GM23248 (cell line): ENCODE measurements at regions not wholly inside any gene's neighbourhood (a gene's known extent, or its start where the extent isn't known, plus 50 kb on each side); places are given as distances from the start of the nearest gene placed in this dataset.

Experiments
- DNase-seq: peaks from one replicate; pipeline ENCODE4 v3.0.0-alpha.2; 2015
- H2AFZ ChIP-seq: fragments of 200-600 bp; sonication (generic); 2 replicates; pipeline ENCODE4 v1.6.1; 2016; ENCODE audit warnings: antibody characterized with exemption
- H3F3A ChIP-seq: fragments of 200-600 bp; sonication (generic); 2 replicates; pipeline ENCODE4 v1.6.1; 2016; ENCODE audit warnings: mild to moderate bottlenecking, antibody characterized with exemption, mixed run types; ENCODE audit not compliant: insufficient read depth
- H3K27ac ChIP-seq: fragments of 200-600 bp; sonication (generic); 2 replicates; pipeline ENCODE4 v1.5.1; 2016; ENCODE audit warnings: mild to moderate bottlenecking
- H3K27me3 ChIP-seq: fragments of 200-600 bp; sonication (generic); replicated peaks from 2 replicates; pipeline ENCODE4 v1.6.1; 2016; ENCODE audit warnings: mild to moderate bottlenecking; ENCODE audit not compliant: insufficient read depth
- H3K36me3 ChIP-seq: fragments of 200-600 bp; sonication (generic); 2 replicates; pipeline ENCODE4 v1.6.1; 2016; ENCODE audit warnings: low read depth, mild to moderate bottlenecking
- H3K4me1 ChIP-seq: fragments of 200-600 bp; sonication (generic); 2 replicates; pipeline ENCODE4 v1.6.1; 2016; ENCODE audit warnings: mild to moderate bottlenecking; ENCODE audit not compliant: insufficient read depth
- H3K4me2 ChIP-seq: fragments of 200-600 bp; sonication (generic); one replicate; pipeline ENCODE4 v1.6.1; 2016; ENCODE audit warnings: mild to moderate bottlenecking; ENCODE audit not compliant: unreplicated experiment
- H3K4me3 ChIP-seq: fragments of 200-600 bp; sonication (generic); 2 replicates; pipeline ENCODE4 v1.5.1; 2016; ENCODE audit warnings: mild to moderate bottlenecking
- H3K79me2 ChIP-seq: fragments of 200-600 bp; sonication (generic); 2 replicates; pipeline ENCODE4 v1.6.1; 2016; ENCODE audit warnings: mild to moderate bottlenecking; ENCODE audit not compliant: insufficient read depth
- H3K9ac ChIP-seq: fragments of 200-600 bp; sonication (generic); 2 replicates; pipeline ENCODE4 v1.6.1; 2016; ENCODE audit warnings: mild to moderate bottlenecking
- H3K9me2 ChIP-seq: fragments of 200-600 bp; sonication (generic); 2 replicates; pipeline ENCODE4 v1.6.1; 2016; ENCODE audit warnings: mixed run types, mild to moderate bottlenecking, moderate library complexity; ENCODE audit not compliant: insufficient read depth
- H3K9me3 ChIP-seq: fragments of 200-600 bp; sonication (generic); one replicate; pipeline ENCODE4 v1.6.1; 2017; ENCODE audit warnings: low read depth
- H4K20me1 ChIP-seq: fragments of 200-600 bp; sonication (generic); 2 replicates; pipeline ENCODE4 v1.6.0; 2016; ENCODE audit not compliant: insufficient read depth
- EZH2 ChIP-seq: fragments of 200-600 bp; sonication (generic); IDR thresholded peaks from 2 replicates; pipeline ENCODE4 v1.6.1; 2018; ENCODE audit warnings: antibody characterized with exemption, mild to moderate bottlenecking; ENCODE audit not compliant: insufficient read depth, poor library complexity, severe bottlenecking
- EZH2phosphoT487 ChIP-seq: fragments of 200-600 bp; sonication (generic); IDR thresholded peaks from 2 replicates; pipeline ENCODE4 v1.6.1; 2018; ENCODE audit warnings: antibody characterized with exemption, moderate library complexity, mild to moderate bottlenecking, low read depth; ENCODE audit not compliant: insufficient read depth
- whole genome bisulfite sequencing, 2 experiments: methylation state at CpG; one replicate each; pipeline ENCODE4 v1.1.6; 2015 to 2017; ENCODE audit warnings: low lambda C conversion rate in 2 of 2, low coverage in 1 of 2; ENCODE audit errors: missing lambda C conversion rate in 2 of 2; 5-methylcytosine and 5-hydroxymethylcytosine counted together
- in situ Hi-C: fragments of 300-500 bp; cut with MboI; formaldehyde crosslinking; loops from 2 replicates; pipeline ENCODE4 v1.15.0; 2020

GRCh38 chrX:131595120-131595519, 51.2 kb downstream of the OR13H1 start:
- Histone ChIP-seq H3K27ac (no peak overlapping the region), H3K9me2 (no peaks in the 10 kb centered on the region), H3K9me3 (no peaks in the 10 kb centered on the region), H2AFZ (no peak overlapping the region), H3K79me2 (no peaks in the 10 kb centered on the region), H3K36me3 (no peaks in the 10 kb centered on the region), H3K4me2 (no peak overlapping the region), H3K4me1 (no peaks in the 10 kb centered on the region), H3F3A (no peaks in the 10 kb centered on the region), H3K9ac (no peak overlapping the region), H3K4me3 (no peak overlapping the region), H3K27me3 (no peaks in the 10 kb centered on the region), H4K20me1 (no peaks in the 10 kb centered on the region)
- in situ Hi-C loops, result no loop called here
- no peak for DNase-seq
- TF ChIP-seq EZH2phosphoT487, result no peak
- WGBS, 2 experiments, result 15 to 17% methylated on average over 3 of the region's 3 CpGs

DNA sequence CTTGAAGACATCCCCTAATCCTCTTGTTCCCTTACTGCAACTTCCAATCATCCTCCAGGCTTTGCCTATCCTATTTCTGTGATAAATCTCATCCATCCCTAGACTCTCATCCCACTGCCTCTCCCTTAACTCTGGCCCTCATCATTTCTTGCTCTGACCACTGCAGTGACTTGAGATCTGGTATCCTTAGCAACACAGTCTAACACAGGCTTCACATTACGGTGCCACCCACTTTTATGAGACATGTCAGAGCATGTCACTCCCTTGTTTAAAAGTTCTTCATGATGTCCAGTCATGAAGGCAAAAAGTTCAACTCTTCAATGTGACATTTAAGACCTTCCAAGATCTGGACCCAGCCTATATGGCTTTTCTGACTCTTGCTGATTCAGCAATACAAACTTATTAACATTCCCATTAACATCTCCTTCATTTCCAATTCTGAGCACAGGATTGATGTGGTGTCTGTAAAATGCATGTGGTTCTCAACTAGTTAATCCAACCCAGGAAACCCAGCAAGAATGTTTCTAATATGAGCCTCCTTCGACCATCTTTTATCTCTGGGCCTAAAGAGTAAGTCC, 64.0 kb downstream of the OR13H1 start:
- in situ Hi-C loops, result no loop called here
- no peak for DNase-seq
- Histone ChIP-seq H3K9ac (no peak overlapping the region), H3K4me2 (no peak overlapping the region), H3K79me2 (no peaks in the 10 kb centered on the region), H2AFZ (no peak overlapping the region), H3K27me3 (no peaks in the 10 kb centered on the region), H3K9me2 (no peaks in the 10 kb centered on the region), H3K4me3 (no peak overlapping the region), H3F3A (no peaks in the 10 kb centered on the region), H3K36me3 (no peaks in the 10 kb centered on the region), H3K9me3 (no peaks in the 10 kb centered on the region), H4K20me1 (no peaks in the 10 kb centered on the region), H3K27ac (no peak overlapping the region), H3K4me1 (no peaks in the 10 kb centered on the region)
- no peak for TF ChIP-seq EZH2
- WGBS, 2 experiments, result 18 to 20% methylated on average over 2 of the region's 2 CpGs

- H2AFZ ChIP-seq, result no peak overlapping the region
- no peaks in the 10 kb centered on the region for H3K4me1 ChIP-seq
- no peaks in the 10 kb centered on the region for H3K9me3 ChIP-seq
- in situ Hi-C loops, result no loop called here
- no peaks in the 10 kb centered on the region for H3K36me3 ChIP-seq
- no peak overlapping the region for H3K4me3 ChIP-seq
- H3F3A ChIP-seq, result no peaks in the 10 kb centered on the region
- no peaks in the 10 kb centered on the region for H3K9me2 ChIP-seq
- DNase-seq, result no peak
- no peak overlapping the region for H3K9ac ChIP-seq
- H3K4me2 ChIP-seq, result no peak overlapping the region
- H3K27ac ChIP-seq, result no peak overlapping the region
- H3K27me3 ChIP-seq, result no peaks in the 10 kb centered on the region
- no peaks in the 10 kb centered on the region for H3K79me2 ChIP-seq
- TF ChIP-seq EZH2 (no peak), EZH2phosphoT487 (no peak)
- WGBS, 2 experiments, result 31 to 38% methylated on average over 5 of the region's 5 CpGs
- H4K20me1 ChIP-seq, result no peaks in the 10 kb centered on the region
Observed at GRCh38 chrX:131609480-131609879, 65.6 kb downstream of the OR13H1 start.

GRCh38 chrX:131613260-131613659, 69.4 kb downstream of the OR13H1 start:
- H4K20me1 ChIP-seq, result no peaks in the 10 kb centered on the region
- H3K9ac ChIP-seq, result no peak overlapping the region
- H3K79me2 ChIP-seq, result no peaks in the 10 kb centered on the region
- in situ Hi-C loops, result no loop called here
- H3K27me3 ChIP-seq, result no peaks in the 10 kb centered on the region
- 38 to 41% methylated on average over 3 of the region's 3 CpGs for WGBS, 2 experiments
- H3K4me1 ChIP-seq, result no peaks in the 10 kb centered on the region
- no peak for TF ChIP-seq EZH2phosphoT487
- TF ChIP-seq EZH2, result no peak
- no peak overlapping the region for H2AFZ ChIP-seq
- DNase-seq, result no peak
- no peaks in the 10 kb centered on the region for H3F3A ChIP-seq
- no peaks in the 10 kb centered on the region for H3K9me3 ChIP-seq
- H3K9me2 ChIP-seq, result no peaks in the 10 kb centered on the region
- no peak overlapping the region for H3K4me2 ChIP-seq
- no peak overlapping the region for H3K27ac ChIP-seq
- H3K36me3 ChIP-seq, result no peaks in the 10 kb centered on the region
- no peak overlapping the region for H3K4me3 ChIP-seq

GRCh38 chrX:131614241-131614640, 70.4 kb downstream of the OR13H1 start:
- no peak for DNase-seq

More at GRCh38 chrX:131614241-131614640, 70.4 kb downstream of the OR13H1 start:
- H3F3A ChIP-seq, result no peaks in the 10 kb centered on the region
- in situ Hi-C loops, result no loop called here
- no peak overlapping the region for H3K4me3 ChIP-seq
- no peaks in the 10 kb centered on the region for H3K36me3 ChIP-seq
- no peak overlapping the region for H3K9ac ChIP-seq
- H3K27ac ChIP-seq, result no peak overlapping the region
- no peaks in the 10 kb centered on the region for H3K79me2 ChIP-seq
- H3K9me2 ChIP-seq, result no peaks in the 10 kb centered on the region
- no peaks in the 10 kb centered on the region for H3K27me3 ChIP-seq
- H4K20me1 ChIP-seq, result no peaks in the 10 kb centered on the region
- H3K4me1 ChIP-seq, result no peaks in the 10 kb centered on the region
- H3K9me3 ChIP-seq, result no peaks in the 10 kb centered on the region
- 13 to 25% methylated on average over 2 of the region's 2 CpGs for WGBS, 2 experiments
- no peak overlapping the region for H2AFZ ChIP-seq
- no peak for TF ChIP-seq EZH2
- TF ChIP-seq EZH2phosphoT487, result no peak
- H3K4me2 ChIP-seq, result no peak overlapping the region
